ENCODE measurements at regions not wholly inside any gene's neighbourhood (a gene's known extent, or its start where the extent isn't known, plus 50 kb on each side); places are given as distances from the start of the nearest gene placed in this dataset.

- no peak for TF ChIP-seq CTCF (IDR thresholded peaks at IDR 0.05)
- DNase-seq (ENCODE audit: low spot score) = no peak
- no peak for ATAC-seq (ENCODE audit: low FRiP score)
Measured at GRCh38 chr17:36879624-36880131, 57.6 kb upstream of the LHX1 start.

GRCh38 chr17:36880268-36880905 lies 56.9 kb upstream of the LHX1 start:
- TF ChIP-seq CTCF (IDR thresholded peaks at IDR 0.05) = no peak
- DNase-seq (ENCODE audit: low spot score) = no peak
- no peak for ATAC-seq (ENCODE audit: low FRiP score)

- DNase-seq (ENCODE audit: low spot score) = no peak
- no peak for ATAC-seq (ENCODE audit: low FRiP score)
- TF ChIP-seq CTCF (IDR thresholded peaks at IDR 0.05) = no peak
Measured at GRCh38 chr17:36881323-36881722, 56.0 kb upstream of the LHX1 start.

GRCh38 chr17:36884495-36885152 lies 52.7 kb upstream of the LHX1 start:
- TF ChIP-seq CTCF (IDR thresholded peaks at IDR 0.05) = no peak
- DNase-seq (ENCODE audit: low spot score) = no peak
- ATAC-seq (ENCODE audit: low FRiP score) = no peak

GRCh38 chr17:36885153-36885735 lies 52.0 kb upstream of the LHX1 start:
- ATAC-seq (ENCODE audit: low FRiP score) = no peak
- DNase-seq (ENCODE audit: low spot score) = no peak
- no peak for TF ChIP-seq CTCF (IDR thresholded peaks at IDR 0.05)

GRCh38 chr17:36885771-36886377 lies 51.4 kb upstream of the LHX1 start:
- TF ChIP-seq CTCF (IDR thresholded peaks at IDR 0.05) = no peak

More at GRCh38 chr17:36885771-36886377, 51.4 kb upstream of the LHX1 start:
- DNase-seq (ENCODE audit: low spot score) (no peak), ATAC-seq (ENCODE audit: low FRiP score) (no peak)
